ENCODE measurements at regions not wholly inside any gene's neighbourhood (a gene's known extent, or its start where the extent isn't known, plus 50 kb on each side); places are given as distances from the start of the nearest gene placed in this dataset.

GRCh38 chr7:25351761-25352160 lies 123.5 kb upstream of the NPVF start:
- Mint-ChIP-seq H3K27me3 (ENCODE audit: low read depth) (peaks cover 4% of the 10 kb centered on the region), H3K4me3 (no peak overlapping the region), H3K9me3 (no peaks in the 10 kb centered on the region), H3K36me3 (ENCODE audit: low read depth) (no peaks in the 10 kb centered on the region), H3K4me1 (ENCODE audit: low read depth) (peaks cover 11% of the 10 kb centered on the region), H3K27ac (no peak overlapping the region)
- no peak for DNase-seq
- CTCF ChIA-PET = no interaction called here
- intact Hi-C loops (cut with micrococcal nuclease) = no loop called here

GRCh38 chr7:25353196-25353595 lies 124.9 kb upstream of the NPVF start:
- CTCF ChIA-PET = no interaction called here
- Mint-ChIP-seq H3K9me3 (no peaks in the 10 kb centered on the region), H3K27me3 (ENCODE audit: low read depth) (no peaks in the 10 kb centered on the region), H3K27ac (no peak overlapping the region), H3K4me1 (ENCODE audit: low read depth) (peaks cover 11% of the 10 kb centered on the region), H3K4me3 (no peak overlapping the region), H3K36me3 (ENCODE audit: low read depth) (no peaks in the 10 kb centered on the region)
- intact Hi-C loops (cut with micrococcal nuclease) = no loop called here
- DNase-seq = no peak

- intact Hi-C loops (cut with micrococcal nuclease) = loop anchor here (1.0 kb wide), 2 partner anchors 16 to 92 kb away; no protein-coding TSS in a partner anchor
- Mint-ChIP-seq H3K27ac (no peak overlapping the region), H3K4me3 (no peak overlapping the region), H3K9me3 (no peaks in the 10 kb centered on the region), H3K4me1 (ENCODE audit: low read depth) (peaks cover 11% of the 10 kb centered on the region), H3K27me3 (ENCODE audit: low read depth) (no peaks in the 10 kb centered on the region), H3K36me3 (ENCODE audit: low read depth) (no peaks in the 10 kb centered on the region)
- no peak for DNase-seq
- CTCF ChIA-PET = no interaction called here
Observed at GRCh38 chr7:25353732-25354131, 125.4 kb upstream of the NPVF start.

GRCh38 chr7:25356534-25357151 lies 128.4 kb upstream of the NPVF start:
- CTCF ChIA-PET = no interaction called here
- intact Hi-C loops (cut with micrococcal nuclease) = no loop called here

GRCh38 chr7:25358926-25359325 lies 130.6 kb upstream of the NPVF start:
- no peaks in the 10 kb centered on the region for H3K9me3 Mint-ChIP-seq
- intact Hi-C loops (cut with micrococcal nuclease) = no loop called here

More at GRCh38 chr7:25356534-25357151, 128.4 kb upstream of the NPVF start:
- Mint-ChIP-seq H3K4me3 (no peak overlapping the region), H3K4me1 (ENCODE audit: low read depth) (peaks cover 11% of the 10 kb centered on the region), H3K9me3 (no peaks in the 10 kb centered on the region), H3K36me3 (ENCODE audit: low read depth) (no peaks in the 10 kb centered on the region), H3K27ac (no peak overlapping the region), H3K27me3 (ENCODE audit: low read depth) (no peaks in the 10 kb centered on the region)
- no peak for DNase-seq

GRCh38 chr7:25359471-25360059 lies 131.3 kb upstream of the NPVF start:
- no peaks in the 10 kb centered on the region for H3K27me3 Mint-ChIP-seq (ENCODE audit: low read depth)
- no peak for DNase-seq
- CTCF ChIA-PET = interaction anchor here (1.5 kb wide), 1 partner anchor 203 kb away, joined by 3 read pairs; no protein-coding TSS in a partner anchor
- H3K4me1 Mint-ChIP-seq (ENCODE audit: low read depth) = peaks cover 2% of the 10 kb centered on the region
- no peaks in the 10 kb centered on the region for H3K9me3 Mint-ChIP-seq
- H3K36me3 Mint-ChIP-seq (ENCODE audit: low read depth) = no peaks in the 10 kb centered on the region
- H3K27ac Mint-ChIP-seq = no peak overlapping the region
- no peak overlapping the region for H3K4me3 Mint-ChIP-seq
- intact Hi-C loops (cut with micrococcal nuclease) = no loop called here

More at GRCh38 chr7:25358926-25359325, 130.6 kb upstream of the NPVF start:
- DNase-seq = no peak
- Mint-ChIP-seq H3K4me3 (no peak overlapping the region), H3K27ac (no peak overlapping the region), H3K27me3 (ENCODE audit: low read depth) (no peaks in the 10 kb centered on the region), H3K4me1 (ENCODE audit: low read depth) (peaks cover 8% of the 10 kb centered on the region), H3K36me3 (ENCODE audit: low read depth) (no peaks in the 10 kb centered on the region)
- CTCF ChIA-PET = interaction anchor here (1.5 kb wide), 1 partner anchor 204 kb away, joined by 3 read pairs; no protein-coding TSS in a partner anchor

GRCh38 chr7:25360451-25360850 lies 132.2 kb upstream of the NPVF start:
- no peaks in the 10 kb centered on the region for H3K36me3 Mint-ChIP-seq (ENCODE audit: low read depth)
- intact Hi-C loops (cut with micrococcal nuclease) = no loop called here
- H3K27me3 Mint-ChIP-seq (ENCODE audit: low read depth) = no peaks in the 10 kb centered on the region
- CTCF ChIA-PET = no interaction called here
- no peaks in the 10 kb centered on the region for H3K9me3 Mint-ChIP-seq
- H3K4me3 Mint-ChIP-seq = no peak overlapping the region
- no peaks in the 10 kb centered on the region for H3K4me1 Mint-ChIP-seq (ENCODE audit: low read depth)
- no peak for DNase-seq
- H3K27ac Mint-ChIP-seq = no peak overlapping the region

- Mint-ChIP-seq H3K9me3 (no peaks in the 10 kb centered on the region), H3K27ac (no peak overlapping the region), H3K4me1 (ENCODE audit: low read depth) (no peaks in the 10 kb centered on the region), H3K4me3 (no peak overlapping the region), H3K36me3 (ENCODE audit: low read depth) (no peaks in the 10 kb centered on the region), H3K27me3 (ENCODE audit: low read depth) (no peaks in the 10 kb centered on the region)
- no peak for DNase-seq
- CTCF ChIA-PET = interaction anchor here (0.6 kb wide), 2 partner anchors 79 to 96 kb away, joined by 3 to 4 read pairs; no protein-coding TSS in a partner anchor
- intact Hi-C loops (cut with micrococcal nuclease) = no loop called here
Observed at GRCh38 chr7:25361387-25361786, 133.1 kb upstream of the NPVF start.

GRCh38 chr7:25361863-25362262 lies 133.6 kb upstream of the NPVF start:
- CTCF ChIA-PET = no interaction called here

GRCh38 chr7:25368599-25369201 lies 140.4 kb upstream of the NPVF start:
- H3K4me3 Mint-ChIP-seq = no peak overlapping the region
- DNase-seq = no peak
- H3K9me3 Mint-ChIP-seq = peaks cover 16% of the 10 kb centered on the region
- CTCF ChIA-PET = interaction anchor here (1.2 kb wide), 1 partner anchor 197 kb away, joined by 3 read pairs; no protein-coding TSS in a partner anchor
- H3K27me3 Mint-ChIP-seq (ENCODE audit: low read depth) = peaks cover 9% of the 10 kb centered on the region
- peaks cover 2% of the 10 kb centered on the region for H3K36me3 Mint-ChIP-seq (ENCODE audit: low read depth)
- no peak overlapping the region for H3K27ac Mint-ChIP-seq
- H3K4me1 Mint-ChIP-seq (ENCODE audit: low read depth) = no peaks in the 10 kb centered on the region
- intact Hi-C loops (cut with micrococcal nuclease) = no loop called here

More at GRCh38 chr7:25361863-25362262, 133.6 kb upstream of the NPVF start:
- Mint-ChIP-seq H3K36me3 (ENCODE audit: low read depth) (no peaks in the 10 kb centered on the region), H3K4me3 (no peak overlapping the region), H3K9me3 (no peaks in the 10 kb centered on the region), H3K4me1 (ENCODE audit: low read depth) (no peaks in the 10 kb centered on the region), H3K27ac (no peak overlapping the region), H3K27me3 (ENCODE audit: low read depth) (no peaks in the 10 kb centered on the region)
- no peak for DNase-seq
- intact Hi-C loops (cut with micrococcal nuclease) = no loop called here

GRCh38 chr7:25369786-25370185 lies 141.5 kb upstream of the NPVF start:
- intact Hi-C loops (cut with micrococcal nuclease) = no loop called here
- no peaks in the 10 kb centered on the region for H3K4me1 Mint-ChIP-seq (ENCODE audit: low read depth)
- CTCF ChIA-PET = no interaction called here

GRCh38 chr7:25371972-25372371 lies 143.7 kb upstream of the NPVF start:
- peaks cover 9% of the 10 kb centered on the region for H3K27me3 Mint-ChIP-seq (ENCODE audit: low read depth)
- no peak overlapping the region for H3K4me3 Mint-ChIP-seq
- intact Hi-C loops (cut with micrococcal nuclease) = no loop called here
- no peak overlapping the region for H3K27ac Mint-ChIP-seq
- peaks cover 2% of the 10 kb centered on the region for H3K36me3 Mint-ChIP-seq (ENCODE audit: low read depth)
- no peaks in the 10 kb centered on the region for H3K4me1 Mint-ChIP-seq (ENCODE audit: low read depth)
- no peak for DNase-seq
- CTCF ChIA-PET = no interaction called here
- peaks cover 16% of the 10 kb centered on the region for H3K9me3 Mint-ChIP-seq

More at GRCh38 chr7:25369786-25370185, 141.5 kb upstream of the NPVF start:
- Mint-ChIP-seq H3K27me3 (ENCODE audit: low read depth) (peaks cover 9% of the 10 kb centered on the region), H3K9me3 (peaks cover 16% of the 10 kb centered on the region), H3K36me3 (ENCODE audit: low read depth) (peaks cover 2% of the 10 kb centered on the region), H3K4me3 (no peak overlapping the region), H3K27ac (no peak overlapping the region)
- DNase-seq = no peak

Data from activated naive CD4-positive, alpha-beta T cell treated with anti-CD3 and anti-CD28 coated beads for 36 hours (primary cell).